Stimulated activated CD4-positive, alpha-beta T cell treated with anti-CD3 and anti-CD28 coated beads, Interleukin-2, amount 100 ng/mL, for 48 hours (primary cell): ENCODE measurements at regions not wholly inside any gene's neighbourhood (a gene's known extent, or its start where the extent isn't known, plus 50 kb on each side); places are given as distances from the start of the nearest gene placed in this dataset.
"Not testable (repeated sequence)": the region's sequence is repeated elsewhere in the genome, so short reads cannot be mapped to it uniquely, and the experiment has no call there.

ENCODE experiments used
- DNase-seq, 2 donors: peaks; one replicate each; pipeline ENCODE4 v3.0.0-alpha.2; 2020

DNA sequence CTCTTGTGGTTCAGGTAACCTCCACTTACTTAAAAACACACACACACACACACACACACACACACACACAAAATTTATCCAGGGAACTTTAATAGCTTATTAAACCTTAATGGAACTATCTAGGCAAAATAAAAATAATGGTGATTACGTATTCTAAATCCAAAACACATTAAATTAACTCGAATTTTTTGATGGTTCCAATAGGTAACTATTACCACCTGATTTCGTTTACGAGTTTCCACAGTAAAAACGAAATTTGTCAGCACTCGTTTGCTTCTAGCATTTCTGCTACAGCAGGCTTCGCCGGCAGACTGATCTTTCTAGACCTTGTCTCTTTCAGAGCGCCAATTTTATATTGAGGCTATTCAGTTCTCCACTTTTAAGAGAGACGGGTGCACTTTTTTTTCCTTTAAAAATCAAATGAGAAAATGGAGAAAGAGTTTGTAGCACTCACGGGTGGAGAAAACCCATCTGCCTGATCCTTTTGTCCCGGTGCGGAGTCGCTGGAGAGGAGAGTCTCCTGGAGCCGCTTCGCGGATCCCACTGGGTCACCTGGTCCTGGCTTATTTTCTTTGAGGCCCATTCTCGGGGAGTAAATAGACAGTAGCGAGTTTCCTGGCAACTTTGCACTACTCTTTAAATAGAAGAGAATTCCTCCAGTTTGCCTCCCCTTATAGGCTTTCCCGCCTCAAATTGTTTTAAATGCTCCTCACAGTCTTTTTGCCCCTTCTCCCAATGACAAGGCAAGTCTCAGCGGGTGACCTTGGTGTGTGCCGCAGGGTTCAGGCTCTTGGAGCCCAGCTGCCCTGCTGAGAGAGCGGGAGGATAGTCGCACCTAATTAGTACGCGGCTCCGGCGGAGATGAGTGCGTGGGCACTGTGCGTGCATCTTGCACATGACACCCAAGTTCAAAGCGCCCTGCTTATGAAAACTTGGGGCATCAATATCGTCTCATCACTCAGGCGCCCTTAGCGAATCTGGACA, 117.0 kb downstream of the KCNRG start:
- DNase-seq: no peak

DNA sequence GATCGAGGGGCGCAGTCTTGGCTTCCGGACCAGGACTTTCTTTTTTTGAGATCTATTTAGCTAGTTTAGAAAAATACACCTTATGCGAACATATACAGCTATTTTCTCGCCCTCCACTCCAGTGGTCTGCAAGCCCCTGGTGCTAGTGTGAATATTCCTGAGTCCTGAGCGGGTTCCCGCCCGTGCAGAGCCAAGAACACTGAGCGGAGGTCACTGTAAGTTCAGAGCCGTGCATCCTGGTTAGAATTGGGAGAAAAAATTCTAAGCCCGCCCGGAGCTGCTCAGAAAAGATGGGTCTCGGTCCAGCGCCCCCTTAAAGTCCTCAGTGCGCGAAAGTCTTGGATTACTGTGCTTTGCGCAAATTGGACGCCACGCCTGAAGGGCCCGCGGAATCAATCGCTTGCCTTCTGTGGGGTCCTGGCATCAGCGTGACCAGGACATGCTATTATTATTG, 117.7 kb downstream of the KCNRG start:
- DNase-seq: no peak

DNA sequence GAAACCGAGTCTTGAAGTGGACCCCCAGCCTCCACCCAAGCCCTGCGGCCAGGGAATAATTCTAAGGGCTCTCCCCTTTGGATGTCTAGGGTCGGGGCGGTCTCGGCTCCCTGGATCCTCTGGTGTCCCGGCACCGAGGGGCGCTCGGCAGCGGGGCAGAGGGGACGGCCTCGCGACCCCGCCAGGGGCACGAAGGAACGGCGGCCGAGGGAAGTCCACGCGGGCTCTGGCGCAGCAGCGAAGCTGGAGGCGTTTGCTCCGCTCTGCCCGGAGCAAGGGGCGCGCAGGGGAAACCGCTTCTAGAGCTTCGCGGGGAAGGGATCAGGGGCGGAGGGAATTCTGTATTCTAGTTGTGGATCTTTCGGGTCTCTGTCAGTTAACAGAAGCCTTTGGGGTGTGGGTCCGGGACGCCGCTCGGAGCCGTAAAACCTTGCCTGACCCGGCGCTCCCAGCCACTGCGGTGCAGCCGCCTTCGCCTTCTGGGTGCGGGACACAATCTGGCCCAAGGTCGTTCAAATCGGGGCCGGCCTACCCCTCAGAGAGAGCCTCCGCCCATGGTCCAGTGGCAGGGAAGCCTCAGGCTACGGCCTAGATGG, 118.2 kb downstream of the KCNRG start:
- DNase-seq: no peak

GRCh38 chr13:50136226-50136625, 121.0 kb downstream of the KCNRG start:
- DNase-seq: no peak

GRCh38 chr13:50136678-50137077, 121.4 kb downstream of the KCNRG start:
- no peak for DNase-seq

- not testable (repeated sequence) for DNase-seq
These were observed 124.2 kb downstream of the KCNRG start for GRCh38 chr13:50139435-50139934.

DNA sequence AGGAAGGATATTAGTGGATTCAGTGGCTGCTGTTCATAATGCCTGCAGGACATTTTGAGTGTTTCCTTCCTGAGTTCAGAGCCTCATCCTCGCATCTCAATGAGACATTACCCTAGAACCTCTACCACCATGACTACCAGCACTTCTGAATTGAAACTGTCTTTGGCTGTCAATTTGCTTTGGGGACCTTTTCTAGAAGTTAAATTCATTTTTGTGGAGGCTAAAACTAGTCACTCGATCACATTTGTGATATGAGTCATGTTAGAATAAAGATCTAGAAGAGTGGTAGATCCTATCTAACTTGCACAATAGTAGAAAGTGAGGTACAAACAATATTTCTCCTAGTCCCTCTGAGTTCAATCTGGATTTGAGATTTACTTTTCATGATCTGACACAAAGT, 124.9 kb downstream of the KCNRG start:
- DNase-seq: no peak

DNA sequence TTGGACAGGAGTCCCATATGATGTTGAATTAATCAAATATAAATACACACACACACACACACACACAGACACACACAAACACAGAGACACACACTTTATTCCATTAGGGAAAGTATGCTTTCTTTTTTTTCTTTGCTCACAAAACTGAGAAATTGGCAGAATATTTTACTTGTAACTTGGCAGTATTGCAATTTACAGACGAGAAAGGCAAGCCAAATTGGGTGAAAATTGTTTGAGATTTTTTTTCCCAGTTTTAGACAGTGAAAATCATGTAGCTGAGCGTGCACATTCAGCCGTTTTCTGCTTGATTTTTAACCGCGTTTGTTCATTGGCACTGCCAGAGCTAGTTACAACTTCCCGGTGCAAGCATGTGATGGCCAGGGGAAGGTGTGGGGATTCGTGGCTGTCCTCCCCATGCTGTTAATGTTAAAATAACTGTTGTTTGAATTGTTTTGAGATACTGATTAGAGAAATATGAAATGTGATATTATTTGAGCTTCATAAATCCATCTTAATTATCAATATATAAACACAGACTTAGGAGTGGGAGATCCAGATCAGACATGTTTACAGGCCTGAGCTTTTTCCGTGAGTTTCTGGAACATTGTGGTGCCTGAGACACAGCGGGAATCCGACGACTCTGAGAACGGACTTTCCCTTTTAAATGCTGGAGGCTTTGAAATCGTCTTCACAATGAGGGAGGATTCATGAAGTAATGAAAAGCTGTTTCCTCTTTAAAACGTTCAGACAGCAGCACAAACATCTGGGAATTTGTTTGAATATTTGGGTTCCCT, 125.5 kb downstream of the KCNRG start:
- no peak for DNase-seq

- no peak for DNase-seq
These were observed 126.2 kb downstream of the KCNRG start for GRCh38 chr13:50141375-50141975.

DNA sequence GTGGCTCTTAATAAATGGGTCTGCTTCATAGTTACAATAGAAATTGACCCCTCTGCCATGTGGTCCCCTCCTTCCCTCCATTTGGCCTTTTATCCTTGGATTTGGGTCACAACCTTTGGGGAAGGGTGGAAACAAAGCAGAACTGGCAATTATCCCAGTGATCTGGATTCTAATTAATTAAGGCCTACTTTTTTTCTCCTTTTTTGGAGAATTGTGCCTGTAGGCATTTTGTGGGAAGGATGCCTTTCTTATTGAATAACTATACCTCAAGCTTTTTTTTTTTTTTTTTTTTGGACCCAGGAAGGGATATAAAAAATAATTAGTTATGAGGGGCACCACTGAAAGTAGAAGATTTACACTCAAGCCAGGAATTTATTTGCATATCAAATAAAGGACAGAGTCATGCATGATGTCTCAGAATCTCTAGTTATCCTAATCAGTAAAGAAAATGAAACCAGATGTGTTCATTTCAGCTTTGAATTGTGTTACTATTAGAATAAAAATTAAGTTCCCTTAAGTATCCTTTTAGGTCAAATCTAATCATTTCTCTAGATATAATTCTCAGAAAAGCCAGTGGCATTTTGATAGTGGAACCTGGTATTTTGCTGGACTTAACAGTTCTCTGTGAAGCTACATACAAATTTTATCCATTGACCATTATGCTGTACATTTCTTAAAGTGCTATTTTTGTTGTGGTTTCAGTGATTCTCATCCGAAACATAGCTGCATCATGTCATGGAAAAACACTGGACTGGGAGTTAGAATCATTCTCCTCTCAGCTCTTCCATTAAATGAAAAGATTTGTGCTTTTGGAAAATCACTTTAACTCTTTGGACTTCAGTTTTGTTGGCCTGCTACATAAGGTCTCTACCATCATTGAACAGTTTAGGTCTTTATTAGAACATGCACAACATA, 129.3 kb downstream of the KCNRG start:
- no peak for DNase-seq

DNA sequence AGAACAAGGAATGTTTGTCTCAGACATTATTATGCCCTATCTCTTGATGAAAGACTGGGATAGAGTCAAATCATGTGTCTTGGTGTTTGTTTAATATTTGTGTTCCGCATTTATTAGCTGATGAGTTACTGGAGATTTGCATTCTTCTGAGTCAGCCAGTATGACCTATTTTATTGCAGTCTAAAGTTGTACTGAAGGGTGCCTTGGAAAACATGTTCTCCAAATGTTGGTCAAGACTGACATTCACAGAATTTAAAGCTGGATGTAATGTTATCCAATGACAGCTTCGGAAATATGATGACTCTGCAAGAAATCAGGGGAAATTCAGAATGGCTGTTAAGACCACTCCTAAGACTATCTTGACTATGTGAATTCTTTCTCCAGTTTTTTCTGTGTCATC, 134.0 kb downstream of the KCNRG start:
- DNase-seq: no peak

DNA sequence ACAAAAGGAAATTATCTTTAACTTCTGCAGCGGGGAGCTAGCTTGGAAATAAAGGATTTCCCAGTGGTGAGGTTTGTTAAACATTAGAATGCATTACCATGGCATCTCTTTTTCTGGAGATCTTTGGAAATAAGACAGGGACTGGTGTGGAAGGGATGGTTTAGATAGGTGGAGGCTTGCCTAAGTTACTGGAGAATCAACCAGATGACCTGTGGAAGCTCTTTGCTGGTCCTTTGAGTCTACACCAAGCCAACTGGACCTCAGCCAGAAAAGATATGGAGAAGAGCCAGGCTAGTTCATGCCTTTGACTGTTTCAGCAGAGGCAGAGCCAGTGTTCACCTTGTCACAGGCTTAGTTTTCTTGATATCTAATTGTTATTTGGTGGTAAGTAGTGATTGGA, 134.7 kb downstream of the KCNRG start:
- DNase-seq: no peak

DNA sequence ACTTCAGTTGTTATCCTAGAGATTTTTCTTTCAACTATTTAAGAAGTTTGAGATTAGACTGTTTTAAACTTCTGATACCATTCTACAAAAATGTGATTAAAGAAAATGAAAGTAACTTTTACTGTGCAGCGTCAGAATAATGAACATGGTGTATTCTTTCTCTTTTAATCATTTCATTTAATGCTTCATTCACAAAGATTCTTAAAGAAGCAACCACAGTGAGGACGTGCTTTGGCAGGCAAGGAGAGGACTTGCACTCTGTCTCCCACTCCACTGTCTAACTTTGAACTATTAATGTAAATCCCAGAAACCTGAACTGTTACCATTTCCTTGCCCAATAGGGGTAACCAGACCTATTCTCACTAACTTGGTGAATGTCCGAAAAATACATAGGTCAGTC, 137.0 kb downstream of the KCNRG start:
- DNase-seq: no peak

- DNase-seq: no peak
These were observed 137.5 kb downstream of the KCNRG start for GRCh38 chr13:50152655-50153309.

GRCh38 chr13:50153401-50153800, 138.2 kb downstream of the KCNRG start:
- no peak for DNase-seq

- no peak for DNase-seq
These were observed 138.6 kb downstream of the KCNRG start for GRCh38 chr13:50153876-50154275.

DNA sequence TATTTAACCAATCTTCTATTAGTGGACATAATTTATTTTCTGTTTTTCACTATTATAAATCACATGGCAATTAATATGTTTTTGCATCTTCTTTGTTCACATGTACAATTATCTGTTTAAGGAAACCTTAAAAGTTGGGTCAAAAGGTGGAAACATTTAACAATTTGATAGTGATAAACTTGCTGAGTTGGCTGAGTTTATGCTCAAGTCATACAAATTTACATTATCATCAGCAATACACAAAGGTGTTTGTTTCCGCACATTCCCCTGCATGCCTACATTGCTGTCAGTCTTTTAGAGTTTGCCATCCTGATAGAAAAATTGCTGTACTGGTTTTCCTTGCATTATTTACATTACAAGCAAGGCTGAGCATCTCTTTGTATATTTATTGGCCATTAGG, 139.5 kb downstream of the KCNRG start:
- no peak for DNase-seq

DNA sequence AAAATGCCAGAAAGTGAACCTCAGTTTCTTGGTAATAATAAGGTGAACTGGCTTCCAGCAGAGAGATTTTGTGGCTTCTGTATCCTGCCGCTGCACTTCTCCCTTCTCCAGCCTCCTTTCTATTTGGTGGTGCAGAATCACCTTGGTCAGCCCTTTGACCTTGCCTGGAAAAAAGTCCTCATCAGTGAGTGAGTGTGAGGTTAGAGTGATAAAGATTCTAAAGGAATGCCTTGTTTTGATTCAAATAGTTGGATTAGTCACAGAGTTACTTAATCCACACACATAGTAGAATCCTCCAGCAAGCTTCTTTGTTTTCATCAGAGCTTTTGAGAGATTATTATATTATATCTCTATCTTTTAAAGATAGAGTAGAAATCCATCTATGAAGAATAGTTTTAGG, 140.9 kb downstream of the KCNRG start:
- no peak for DNase-seq

- no peak for DNase-seq
These were observed 141.4 kb downstream of the KCNRG start for GRCh38 chr13:50156561-50157127.

GRCh38 chr13:50158385-50159165, 143.3 kb downstream of the KCNRG start:
- DNase-seq: no peak
